Activated CD8-positive, alpha-beta memory T cell treated with anti-CD3 and anti-CD28 coated beads for 36 hours (primary cell): ENCODE measurements at regions not wholly inside any gene's neighbourhood (a gene's known extent, or its start where the extent isn't known, plus 50 kb on each side); places are given as distances from the start of the nearest gene placed in this dataset.
"Not testable (repeated sequence)": the region's sequence is repeated elsewhere in the genome, so short reads cannot be mapped to it uniquely, and the experiment has no call there.

Source experiments
- CTCF ChIA-PET: fragments of 350-600 bp; sonication (Branson Sonifier 250); formaldehyde crosslinking; loops from one replicate; lab custom pipeline; 2021; ENCODE audit warnings: antibody characterized with exemption; lab: Charles Lee
- POLR2A ChIA-PET: fragments of 350-600 bp; sonication (Branson Sonifier 250); formaldehyde crosslinking; loops from one replicate; lab custom pipeline; 2021; ENCODE audit warnings: antibody characterized with exemption; lab: Charles Lee

GRCh38 chr6:112990971-112991370 is 643.8 kb downstream of the RFPL4B start:
- ChIA-PET POLR2A (no interaction called here), CTCF (no interaction called here)

- ChIA-PET POLR2A (no interaction called here), CTCF (no interaction called here)
These were observed 644.8 kb downstream of the RFPL4B start for GRCh38 chr6:112991912-112992311.

GRCh38 chr6:112997421-112998085 is 650.4 kb downstream of the RFPL4B start:
- POLR2A ChIA-PET, result no interaction called here
- CTCF ChIA-PET, result no interaction called here

GRCh38 chr6:113004054-113004453 is 656.9 kb downstream of the RFPL4B start:
- POLR2A ChIA-PET, result no interaction called here
- CTCF ChIA-PET, result interaction anchor here (0.6 kb wide), 1 partner anchor 691 kb away, joined by 3 read pairs; no protein-coding TSS in a partner anchor

GRCh38 chr6:113004470-113005270 is 657.5 kb downstream of the RFPL4B start:
- POLR2A ChIA-PET, result interaction anchor here (0.5 kb wide), 1 partner anchor 731 kb away, joined by 3 read pairs; no protein-coding TSS in a partner anchor
- CTCF ChIA-PET, result no interaction called here

- ChIA-PET POLR2A (no interaction called here), CTCF (no interaction called here)
These were observed 659.4 kb downstream of the RFPL4B start for GRCh38 chr6:113006494-113006893.

- ChIA-PET POLR2A (no interaction called here), CTCF (no interaction called here)
These were observed 662.6 kb downstream of the RFPL4B start for GRCh38 chr6:113009682-113010081.

GRCh38 chr6:113010196-113010989 is 663.3 kb downstream of the RFPL4B start:
- POLR2A ChIA-PET, result no interaction called here
- CTCF ChIA-PET, result interaction anchor here (1.1 kb wide), 1 partner anchor 40 kb away, joined by 3 read pairs; no protein-coding TSS in a partner anchor

- ChIA-PET CTCF (interaction anchor here (1.1 kb wide), 1 partner anchor 39 kb away, joined by 3 read pairs; no protein-coding TSS in a partner anchor), POLR2A (no interaction called here)
These were observed 664.3 kb downstream of the RFPL4B start for GRCh38 chr6:113011389-113011788.

GRCh38 chr6:113011801-113012200 is 664.7 kb downstream of the RFPL4B start:
- ChIA-PET CTCF (interaction anchor here (1.1 kb wide), 1 partner anchor 39 kb away, joined by 3 read pairs; no protein-coding TSS in a partner anchor), POLR2A (no interaction called here)

GRCh38 chr6:113015249-113015648 is 668.1 kb downstream of the RFPL4B start:
- CTCF ChIA-PET, result no interaction called here
- POLR2A ChIA-PET, result no interaction called here

GRCh38 chr6:113017353-113017752 is 670.2 kb downstream of the RFPL4B start:
- ChIA-PET CTCF (no interaction called here), POLR2A (no interaction called here)

GRCh38 chr6:113018351-113019151 is 671.4 kb downstream of the RFPL4B start:
- POLR2A ChIA-PET, result no interaction called here

GRCh38 chr6:113019176-113019575 is 672.0 kb downstream of the RFPL4B start:
- POLR2A ChIA-PET, result no interaction called here
- CTCF ChIA-PET, result no interaction called here

More at GRCh38 chr6:113018351-113019151, 671.4 kb downstream of the RFPL4B start:
- CTCF ChIA-PET, result no interaction called here

GRCh38 chr6:113027780-113028179 is 680.6 kb downstream of the RFPL4B start:
- CTCF ChIA-PET, result no interaction called here
- POLR2A ChIA-PET, result no interaction called here

- CTCF ChIA-PET, POLR2A ChIA-PET: not testable (repeated sequence)
These were observed 682.0 kb downstream of the RFPL4B start for GRCh38 chr6:113029161-113029560.

GRCh38 chr6:113031591-113032238 is 684.6 kb downstream of the RFPL4B start:
- CTCF ChIA-PET, result no interaction called here
- POLR2A ChIA-PET, result no interaction called here

GRCh38 chr6:113039005-113039404 is 691.9 kb downstream of the RFPL4B start:
- ChIA-PET CTCF (no interaction called here), POLR2A (no interaction called here)

GRCh38 chr6:113047148-113047547 is 700.0 kb downstream of the RFPL4B start:
- ChIA-PET CTCF (no interaction called here), POLR2A (no interaction called here)
